ENCODE measurements at regions not wholly inside any gene's neighbourhood (a gene's known extent, or its start where the extent isn't known, plus 50 kb on each side); places are given as distances from the start of the nearest gene placed in this dataset.
A peak's percentile ranks its signal among the peaks of the same experiment; 100 is the strongest.

DNA sequence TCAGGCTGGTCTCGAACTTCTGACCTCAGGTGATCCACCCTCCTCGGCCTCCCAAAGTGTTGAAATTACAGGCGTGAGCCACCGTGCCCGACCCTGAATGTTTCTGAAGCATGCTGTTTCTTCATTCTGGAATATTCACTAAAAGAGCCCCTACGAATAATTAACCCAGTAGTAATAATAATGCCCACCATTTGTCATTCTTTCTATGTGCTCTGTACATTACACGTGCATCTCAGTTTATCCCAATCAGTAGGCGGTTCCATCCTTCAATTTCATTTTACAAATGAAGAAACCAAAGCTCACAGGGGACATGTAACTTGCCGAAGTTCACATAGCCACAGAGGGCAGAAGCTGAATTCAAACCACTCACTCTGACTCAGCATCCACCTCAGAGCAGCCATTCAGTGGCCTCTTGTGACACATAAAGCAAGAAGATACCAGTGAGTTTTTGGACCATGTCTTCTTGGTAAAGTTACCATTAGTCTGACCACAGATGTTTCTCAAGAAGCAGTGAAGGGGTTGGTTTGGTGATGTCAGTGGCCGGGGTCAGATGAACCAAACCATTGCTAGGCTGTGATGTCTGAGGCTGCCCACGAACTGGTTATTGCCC lies 71.9 kb upstream of the DUSP5 start (continued):
- TF ChIP-seq, protein P1, sequence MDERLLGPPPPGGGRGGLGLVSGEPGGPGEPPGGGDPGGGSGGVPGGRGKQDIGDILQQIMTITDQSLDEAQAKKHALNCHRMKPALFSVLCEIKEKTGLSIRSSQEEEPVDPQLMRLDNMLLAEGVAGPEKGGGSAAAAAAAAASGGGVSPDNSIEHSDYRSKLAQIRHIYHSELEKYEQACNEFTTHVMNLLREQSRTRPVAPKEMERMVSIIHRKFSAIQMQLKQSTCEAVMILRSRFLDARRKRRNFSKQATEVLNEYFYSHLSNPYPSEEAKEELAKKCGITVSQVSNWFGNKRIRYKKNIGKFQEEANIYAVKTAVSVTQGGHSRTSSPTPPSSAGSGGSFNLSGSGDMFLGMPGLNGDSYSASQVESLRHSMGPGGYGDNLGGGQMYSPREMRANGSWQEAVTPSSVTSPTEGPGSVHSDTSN (CRISPR knock-in tag; IDR thresholded peaks at IDR 0.05; ENCODE audit: low read depth), result no peak
- TF ChIP-seq, protein P1 (tag; conservative IDR thresholded peaks at IDR 0.05; ENCODE audit: low read depth), result 0 out of 2 replicates have a peak, but pooled peaks have one; percentile 5
- TF ChIP-seq, protein P2, sequence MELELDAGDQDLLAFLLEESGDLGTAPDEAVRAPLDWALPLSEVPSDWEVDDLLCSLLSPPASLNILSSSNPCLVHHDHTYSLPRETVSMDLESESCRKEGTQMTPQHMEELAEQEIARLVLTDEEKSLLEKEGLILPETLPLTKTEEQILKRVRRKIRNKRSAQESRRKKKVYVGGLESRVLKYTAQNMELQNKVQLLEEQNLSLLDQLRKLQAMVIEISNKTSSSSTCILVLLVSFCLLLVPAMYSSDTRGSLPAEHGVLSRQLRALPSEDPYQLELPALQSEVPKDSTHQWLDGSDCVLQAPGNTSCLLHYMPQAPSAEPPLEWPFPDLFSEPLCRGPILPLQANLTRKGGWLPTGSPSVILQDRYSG (tag; conservative IDR thresholded peaks at IDR 0.05; ENCODE audit: low read depth), result 0 out of 2 replicates have a peak, but pooled peaks have one; percentile 37
- TF ChIP-seq, protein P3, sequence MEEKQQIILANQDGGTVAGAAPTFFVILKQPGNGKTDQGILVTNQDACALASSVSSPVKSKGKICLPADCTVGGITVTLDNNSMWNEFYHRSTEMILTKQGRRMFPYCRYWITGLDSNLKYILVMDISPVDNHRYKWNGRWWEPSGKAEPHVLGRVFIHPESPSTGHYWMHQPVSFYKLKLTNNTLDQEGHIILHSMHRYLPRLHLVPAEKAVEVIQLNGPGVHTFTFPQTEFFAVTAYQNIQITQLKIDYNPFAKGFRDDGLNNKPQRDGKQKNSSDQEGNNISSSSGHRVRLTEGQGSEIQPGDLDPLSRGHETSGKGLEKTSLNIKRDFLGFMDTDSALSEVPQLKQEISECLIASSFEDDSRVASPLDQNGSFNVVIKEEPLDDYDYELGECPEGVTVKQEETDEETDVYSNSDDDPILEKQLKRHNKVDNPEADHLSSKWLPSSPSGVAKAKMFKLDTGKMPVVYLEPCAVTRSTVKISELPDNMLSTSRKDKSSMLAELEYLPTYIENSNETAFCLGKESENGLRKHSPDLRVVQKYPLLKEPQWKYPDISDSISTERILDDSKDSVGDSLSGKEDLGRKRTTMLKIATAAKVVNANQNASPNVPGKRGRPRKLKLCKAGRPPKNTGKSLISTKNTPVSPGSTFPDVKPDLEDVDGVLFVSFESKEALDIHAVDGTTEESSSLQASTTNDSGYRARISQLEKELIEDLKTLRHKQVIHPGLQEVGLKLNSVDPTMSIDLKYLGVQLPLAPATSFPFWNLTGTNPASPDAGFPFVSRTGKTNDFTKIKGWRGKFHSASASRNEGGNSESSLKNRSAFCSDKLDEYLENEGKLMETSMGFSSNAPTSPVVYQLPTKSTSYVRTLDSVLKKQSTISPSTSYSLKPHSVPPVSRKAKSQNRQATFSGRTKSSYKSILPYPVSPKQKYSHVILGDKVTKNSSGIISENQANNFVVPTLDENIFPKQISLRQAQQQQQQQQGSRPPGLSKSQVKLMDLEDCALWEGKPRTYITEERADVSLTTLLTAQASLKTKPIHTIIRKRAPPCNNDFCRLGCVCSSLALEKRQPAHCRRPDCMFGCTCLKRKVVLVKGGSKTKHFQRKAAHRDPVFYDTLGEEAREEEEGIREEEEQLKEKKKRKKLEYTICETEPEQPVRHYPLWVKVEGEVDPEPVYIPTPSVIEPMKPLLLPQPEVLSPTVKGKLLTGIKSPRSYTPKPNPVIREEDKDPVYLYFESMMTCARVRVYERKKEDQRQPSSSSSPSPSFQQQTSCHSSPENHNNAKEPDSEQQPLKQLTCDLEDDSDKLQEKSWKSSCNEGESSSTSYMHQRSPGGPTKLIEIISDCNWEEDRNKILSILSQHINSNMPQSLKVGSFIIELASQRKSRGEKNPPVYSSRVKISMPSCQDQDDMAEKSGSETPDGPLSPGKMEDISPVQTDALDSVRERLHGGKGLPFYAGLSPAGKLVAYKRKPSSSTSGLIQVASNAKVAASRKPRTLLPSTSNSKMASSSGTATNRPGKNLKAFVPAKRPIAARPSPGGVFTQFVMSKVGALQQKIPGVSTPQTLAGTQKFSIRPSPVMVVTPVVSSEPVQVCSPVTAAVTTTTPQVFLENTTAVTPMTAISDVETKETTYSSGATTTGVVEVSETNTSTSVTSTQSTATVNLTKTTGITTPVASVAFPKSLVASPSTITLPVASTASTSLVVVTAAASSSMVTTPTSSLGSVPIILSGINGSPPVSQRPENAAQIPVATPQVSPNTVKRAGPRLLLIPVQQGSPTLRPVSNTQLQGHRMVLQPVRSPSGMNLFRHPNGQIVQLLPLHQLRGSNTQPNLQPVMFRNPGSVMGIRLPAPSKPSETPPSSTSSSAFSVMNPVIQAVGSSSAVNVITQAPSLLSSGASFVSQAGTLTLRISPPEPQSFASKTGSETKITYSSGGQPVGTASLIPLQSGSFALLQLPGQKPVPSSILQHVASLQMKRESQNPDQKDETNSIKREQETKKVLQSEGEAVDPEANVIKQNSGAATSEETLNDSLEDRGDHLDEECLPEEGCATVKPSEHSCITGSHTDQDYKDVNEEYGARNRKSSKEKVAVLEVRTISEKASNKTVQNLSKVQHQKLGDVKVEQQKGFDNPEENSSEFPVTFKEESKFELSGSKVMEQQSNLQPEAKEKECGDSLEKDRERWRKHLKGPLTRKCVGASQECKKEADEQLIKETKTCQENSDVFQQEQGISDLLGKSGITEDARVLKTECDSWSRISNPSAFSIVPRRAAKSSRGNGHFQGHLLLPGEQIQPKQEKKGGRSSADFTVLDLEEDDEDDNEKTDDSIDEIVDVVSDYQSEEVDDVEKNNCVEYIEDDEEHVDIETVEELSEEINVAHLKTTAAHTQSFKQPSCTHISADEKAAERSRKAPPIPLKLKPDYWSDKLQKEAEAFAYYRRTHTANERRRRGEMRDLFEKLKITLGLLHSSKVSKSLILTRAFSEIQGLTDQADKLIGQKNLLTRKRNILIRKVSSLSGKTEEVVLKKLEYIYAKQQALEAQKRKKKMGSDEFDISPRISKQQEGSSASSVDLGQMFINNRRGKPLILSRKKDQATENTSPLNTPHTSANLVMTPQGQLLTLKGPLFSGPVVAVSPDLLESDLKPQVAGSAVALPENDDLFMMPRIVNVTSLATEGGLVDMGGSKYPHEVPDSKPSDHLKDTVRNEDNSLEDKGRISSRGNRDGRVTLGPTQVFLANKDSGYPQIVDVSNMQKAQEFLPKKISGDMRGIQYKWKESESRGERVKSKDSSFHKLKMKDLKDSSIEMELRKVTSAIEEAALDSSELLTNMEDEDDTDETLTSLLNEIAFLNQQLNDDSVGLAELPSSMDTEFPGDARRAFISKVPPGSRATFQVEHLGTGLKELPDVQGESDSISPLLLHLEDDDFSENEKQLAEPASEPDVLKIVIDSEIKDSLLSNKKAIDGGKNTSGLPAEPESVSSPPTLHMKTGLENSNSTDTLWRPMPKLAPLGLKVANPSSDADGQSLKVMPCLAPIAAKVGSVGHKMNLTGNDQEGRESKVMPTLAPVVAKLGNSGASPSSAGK (IDR thresholded peaks at IDR 0.05), result 0 out of 2 replicates have a peak, but pooled peaks have one; percentile 34
- TF ChIP-seq FOSL1 (tag; conservative IDR thresholded peaks at IDR 0.05), result peak; percentile 48; the same call in 1 of the 2 replicates
- no peak for TF ChIP-seq KLF10 (CRISPR knock-in tag; IDR thresholded peaks at IDR 0.05)
- TF ChIP-seq MAFG (tag; conservative IDR thresholded peaks at IDR 0.05), result peak; percentile 73
- TF ChIP-seq ZNF316 (IDR thresholded peaks at IDR 0.05), result peak; percentile 87
- no peak for TF ChIP-seq ARID1B (IDR thresholded peaks at IDR 0.05)
- peak; percentile 74 for TF ChIP-seq MAFF (IDR thresholded peaks at IDR 0.05; ENCODE audit: low read length)
- TF ChIP-seq BACH1 (tag; IDR thresholded peaks at IDR 0.05), result peak; percentile 49; the same call in 1 of the 2 replicates

Data from K562 (cell line).